Posterior vena cava (tissue), 2 donors: ENCODE measurements at regions not wholly inside any gene's neighbourhood (a gene's known extent, or its start where the extent isn't known, plus 50 kb on each side); places are given as distances from the start of the nearest gene placed in this dataset.
"Not testable (repeated sequence)": the region's sequence is repeated elsewhere in the genome, so short reads cannot be mapped to it uniquely, and the experiment has no call there.

Source experiments
- DNase-seq: peaks from one replicate; pipeline ENCODE4 v3.0.0-alpha.2; 2020; ENCODE audit warnings: low spot score
- intact Hi-C, 2 donors: fragments of 100-400 bp; cut with DNase I; formaldehyde crosslinking; loops; one replicate each; pipeline versions ENCODE4 v1.14.1 to v1.14.2; 2022 to 2023
- donor health status: DM: yes; HTN: yes; CAD: no.
- donor health status: DM: yes; HTN: yes; CAD: no.

GRCh38 chr2:103346780-103347179, 584.9 kb downstream of the TMEM182 start:
- no peak for DNase-seq
- intact Hi-C loops: no loop called here

- intact Hi-C loops: no loop called here
- DNase-seq: no peak
These were observed 591.9 kb downstream of the TMEM182 start for GRCh38 chr2:103353774-103354173.

GRCh38 chr2:103355287-103355686, 593.5 kb downstream of the TMEM182 start:
- intact Hi-C loops: no loop called here
- no peak for DNase-seq

- intact Hi-C loops: no loop called here
- DNase-seq: no peak
These were observed 599.9 kb downstream of the TMEM182 start for GRCh38 chr2:103361712-103362111.

- intact Hi-C loops: no loop called here
- no peak for DNase-seq
These were observed 601.8 kb downstream of the TMEM182 start for GRCh38 chr2:103363639-103364038.

- no peak for DNase-seq
- intact Hi-C loops: no loop called here
These were observed 602.3 kb downstream of the TMEM182 start for GRCh38 chr2:103364177-103364576.

GRCh38 chr2:103365071-103365470, 603.2 kb downstream of the TMEM182 start:
- intact Hi-C loops: no loop called here
- no peak for DNase-seq

GRCh38 chr2:103367877-103368276, 606.0 kb downstream of the TMEM182 start:
- intact Hi-C loops: no loop called here
- DNase-seq: no peak

GRCh38 chr2:103383541-103383940, 621.7 kb downstream of the TMEM182 start:
- intact Hi-C loops: no loop called here
- DNase-seq: no peak

- intact Hi-C loops: no loop called here
- no peak for DNase-seq
These were observed 625.0 kb downstream of the TMEM182 start for GRCh38 chr2:103386872-103387271.

GRCh38 chr2:103387888-103388287, 626.1 kb downstream of the TMEM182 start:
- DNase-seq: no peak
- intact Hi-C loops: no loop called here

- DNase-seq: no peak
- intact Hi-C loops: no loop called here
These were observed 634.3 kb downstream of the TMEM182 start for GRCh38 chr2:103396152-103396551.

- DNase-seq: no peak
- intact Hi-C loops: no loop called here
These were observed 639.8 kb downstream of the TMEM182 start for GRCh38 chr2:103401621-103402020.

- intact Hi-C loops: no loop called here
- DNase-seq: no peak
These were observed 640.5 kb downstream of the TMEM182 start for GRCh38 chr2:103402336-103402735.

- no peak for DNase-seq
- intact Hi-C loops: no loop called here
These were observed 641.1 kb downstream of the TMEM182 start for GRCh38 chr2:103402944-103403343.

- DNase-seq, intact Hi-C loops: not testable (repeated sequence)
These were observed 641.6 kb downstream of the TMEM182 start for GRCh38 chr2:103403388-103403787.

- intact Hi-C loops: no loop called here
These were observed 648.4 kb downstream of the TMEM182 start for GRCh38 chr2:103410221-103410620.

GRCh38 chr2:103419506-103419905, 657.7 kb downstream of the TMEM182 start:
- intact Hi-C loops: no loop called here
- DNase-seq: no peak

More at GRCh38 chr2:103410221-103410620, 648.4 kb downstream of the TMEM182 start:
- no peak for DNase-seq

- intact Hi-C loops: no loop called here
- no peak for DNase-seq
These were observed 661.3 kb downstream of the TMEM182 start for GRCh38 chr2:103423100-103423499.

GRCh38 chr2:103427567-103427966, 665.7 kb downstream of the TMEM182 start:
- DNase-seq: no peak
- intact Hi-C loops: no loop called here

- DNase-seq: no peak
- intact Hi-C loops: no loop called here
These were observed 668.4 kb downstream of the TMEM182 start for GRCh38 chr2:103430191-103430590.

GRCh38 chr2:103435010-103435409, 673.2 kb downstream of the TMEM182 start:
- intact Hi-C loops: no loop called here
- no peak for DNase-seq
